Endothelial cell of umbilical vein (primary cell): ENCODE measurements at regions not wholly inside any gene's neighbourhood (a gene's known extent, or its start where the extent isn't known, plus 50 kb on each side); places are given as distances from the start of the nearest gene placed in this dataset.

Source experiments
- BruUV-seq: library from RNA; stranded (reverse); fragments of 400-500 nt; replicated peaks from 2 replicates; lab custom pipeline; 2021; lab: Mats Ljungman, UMichigan
- CTCF ChIA-PET: fragments of 300-600, 350-600 bp; sonication (Branson Sonifier 250); formaldehyde crosslinking; loops from one replicate; lab custom pipeline; 2021; ENCODE audit warnings: antibody characterized with exemption, inconsistent platforms; lab: Charles Lee
- POLR2A ChIA-PET: fragments of 300-600, 350-600 bp; sonication (Branson Sonifier 250); formaldehyde crosslinking; loops from one replicate; lab custom pipeline; 2021; ENCODE audit warnings: antibody characterized with exemption, inconsistent platforms; lab: Charles Lee
- DNase-seq: peaks from one replicate; pipeline ENCODE4 v3.0.0-alpha.2; 2011; ENCODE audit warnings: low read depth, low spot score
- FAIRE-seq: peaks from 2 replicates; lab custom pipeline; 2011; peaks lifted over from hg19 to GRCh38; lab: Jason Lieb, UNC
- H2AFZ ChIP-seq: 2 replicates; pipeline ENCODE4 v1.6.0; 2012; ENCODE audit warnings: low read depth, low read length, control low read depth, inconsistent platforms
- H3K27ac ChIP-seq: 2 replicates; pipeline ENCODE4 v1.5.1; 2011; ENCODE audit warnings: low read depth, mild to moderate bottlenecking, control low read depth, low read length, moderate library complexity; ENCODE audit not compliant: insufficient read depth
- H3K27me3 ChIP-seq, 2 experiments: 2 replicates each; pipeline versions ENCODE4 v1.6.0 to v1.6.1; 2011; ENCODE audit warnings: low read length in 2 of 2, mixed read lengths in 1 of 2; ENCODE audit not compliant: control insufficient read depth in 2 of 2, insufficient read depth in 2 of 2
- H3K36me3 ChIP-seq, 2 experiments: 2 replicates in 1 of 2; 3 replicates in 1 of 2; pipeline ENCODE4 v1.5.1; 2011; ENCODE audit warnings: low read length in 2 of 2, mild to moderate bottlenecking in 1 of 2, moderate library complexity in 1 of 2; ENCODE audit not compliant: control insufficient read depth in 2 of 2, insufficient read depth in 2 of 2; ENCODE audit errors: extremely low read depth in 1 of 2
- H3K4me1 ChIP-seq: 3 replicates; pipeline ENCODE4 v1.5.1; 2011; ENCODE audit warnings: mild to moderate bottlenecking, low read length; ENCODE audit not compliant: control insufficient read depth, insufficient read depth; ENCODE audit errors: extremely low read depth
- H3K4me2 ChIP-seq: 2 replicates; pipeline ENCODE4 v1.6.1; 2011; ENCODE audit warnings: low read length, control low read depth, mixed read lengths; ENCODE audit not compliant: insufficient read depth
- H3K4me3 ChIP-seq, 3 experiments: fragments of 200-600 bp in 1 of 3; sonication (generic), shearing (Covaris generic) in 1 of 3; replicated peaks in 1 of 3; 2 replicates each; pipeline ENCODE4 v1.5.1; 2011 to 2016; ENCODE audit warnings: control low read depth in 3 of 3, low read length in 3 of 3, mild to moderate bottlenecking in 2 of 3, inconsistent platforms in 1 of 3, low read depth in 1 of 3, moderate library complexity in 1 of 3; ENCODE audit not compliant: insufficient read depth in 1 of 3
- H3K79me2 ChIP-seq: 2 replicates; pipeline ENCODE4 v1.6.0; 2012; ENCODE audit warnings: low read length, inconsistent platforms; ENCODE audit not compliant: control insufficient read depth, insufficient read depth
- H3K9ac ChIP-seq: replicated peaks from 2 replicates; pipeline ENCODE3; 2011; ENCODE audit warnings: low read length, control low read depth; ENCODE audit not compliant: insufficient read depth; ENCODE audit errors: extremely low read depth
- H3K9me1 ChIP-seq: replicated peaks from 3 replicates; pipeline ENCODE4 v1.6.0; 2011; ENCODE audit warnings: mild to moderate bottlenecking, low read length; ENCODE audit not compliant: control insufficient read depth, insufficient read depth; ENCODE audit errors: extremely low read depth
- H3K9me3 ChIP-seq: replicated peaks from 2 replicates; pipeline ENCODE4 v1.5.1; 2012; ENCODE audit warnings: low read length, inconsistent platforms; ENCODE audit not compliant: control insufficient read depth, insufficient read depth
- H4K20me1 ChIP-seq: replicated peaks from 2 replicates; pipeline ENCODE3; 2011; ENCODE audit warnings: mild to moderate bottlenecking, low read length; ENCODE audit not compliant: control insufficient read depth, insufficient read depth; ENCODE audit errors: extremely low read depth
- EZH2 ChIP-seq: IDR thresholded peaks from 2 replicates; pipeline ENCODE4 v1.6.1; 2012; ENCODE audit warnings: borderline replicate concordance, low read depth, mild to moderate bottlenecking, moderate library complexity, low read length, inconsistent platforms; ENCODE audit not compliant: severe bottlenecking
- FOS ChIP-seq: IDR thresholded peaks from 2 replicates; pipeline ENCODE4 v1.6.1; 2011; ENCODE audit warnings: mild to moderate bottlenecking, low read length, moderate library complexity, borderline replicate concordance; ENCODE audit not compliant: insufficient read depth
- GATA2 ChIP-seq: IDR thresholded peaks from 2 replicates; pipeline ENCODE4 v1.7.0; 2011; ENCODE audit warnings: low read depth, mild to moderate bottlenecking, moderate library complexity, mixed read lengths, low read length; ENCODE audit not compliant: insufficient read length, insufficient read depth
- JUN ChIP-seq: IDR thresholded peaks from 2 replicates; pipeline ENCODE4 v1.6.1; 2011; ENCODE audit warnings: borderline replicate concordance, low read depth; ENCODE audit not compliant: insufficient read length, insufficient read depth
- MYC ChIP-seq: IDR thresholded peaks from one replicate; pipeline ENCODE4 v1.6.1; 2011; ENCODE audit warnings: mild to moderate bottlenecking, low read depth, low read length
- POLR2A ChIP-seq: IDR thresholded peaks from 2 replicates; pipeline ENCODE4 v1.6.1; 2012; ENCODE audit warnings: low read depth, mild to moderate bottlenecking, control low read depth, low read length
- POLR2AphosphoS5 ChIP-seq: IDR thresholded peaks from 2 replicates; pipeline ENCODE4 v1.6.1; 2012; ENCODE audit warnings: low read depth, mild to moderate bottlenecking, control low read depth, low read length, moderate library complexity; ENCODE audit not compliant: insufficient read depth
- dilution Hi-C: fragments of 300-500 bp; cut with MboI; formaldehyde crosslinking; loops from one replicate; pipeline ENCODE4 v1.15.0; 2019; ENCODE audit warnings: low sequenced_read_pairs; ENCODE audit not compliant: extremely low pct_ligation_motif_present
- intact Hi-C: fragments of 100-400 bp; cut with micrococcal nuclease; formaldehyde crosslinking; loops from one replicate; pipeline ENCODE4 v1.10.0; 2022
- TF ChIP-seq, protein P1 (sequence below): IDR thresholded peaks from 2 replicates; pipeline ENCODE4 v1.6.1; 2011; ENCODE audit not compliant: insufficient read depth, insufficient read length
- TF ChIP-seq, protein P2 (sequence below), 2 donors: IDR thresholded peaks; 1 replicate in 1 of 2; 2 replicates in 1 of 2; pipeline ENCODE4 v1.5.1; 2011; ENCODE audit warnings: low read length in 2 of 2, mild to moderate bottlenecking in 2 of 2, moderate library complexity in 2 of 2, control low read depth in 1 of 2, inconsistent platforms in 1 of 2, low read depth in 1 of 2; ENCODE audit not compliant: insufficient read depth in 1 of 2; ENCODE audit errors: extremely low read depth in 1 of 2

DNA sequence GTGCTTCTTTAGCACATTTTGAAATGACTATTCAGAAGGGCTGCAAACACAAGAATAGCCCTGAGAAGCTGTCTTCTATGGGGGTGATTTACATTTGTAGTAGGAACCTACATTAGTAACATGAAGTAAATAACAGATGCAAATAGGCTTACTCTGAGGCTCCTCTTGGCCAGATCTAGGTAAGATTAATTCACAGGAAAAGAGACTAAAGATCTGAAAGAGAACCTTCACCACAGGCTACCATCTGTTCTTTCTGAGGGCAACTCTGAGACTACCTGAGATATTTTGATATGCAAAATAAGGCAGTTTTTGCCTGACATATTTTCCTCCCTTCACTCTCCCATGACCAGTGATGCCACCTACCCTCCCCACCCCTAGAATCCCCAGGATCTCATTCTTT, 1267.8 kb downstream of the PLA2G4A start:
- no peak overlapping the region for H3K27ac ChIP-seq
- FAIRE-seq (no peak), DNase-seq (no peak)
- no peaks in the 10 kb centered on the region for H3K79me2 ChIP-seq
- H3K4me3 ChIP-seq: no peak overlapping the region
- intact Hi-C loops (no loop called here), dilution Hi-C loops (no loop called here)
- H3K9me1 ChIP-seq: no peaks in the 10 kb centered on the region
- H3K27me3 ChIP-seq: no peaks in the 10 kb centered on the region
- H3K9ac ChIP-seq: no peak overlapping the region
- TF ChIP-seq POLR2AphosphoS5: no peak
- no peak for TF ChIP-seq MYC
- no peak for TF ChIP-seq JUN
- no peak for TF ChIP-seq FOS
- TF ChIP-seq EZH2: no peak
- no peak for TF ChIP-seq GATA2
- TF ChIP-seq, protein P1, sequence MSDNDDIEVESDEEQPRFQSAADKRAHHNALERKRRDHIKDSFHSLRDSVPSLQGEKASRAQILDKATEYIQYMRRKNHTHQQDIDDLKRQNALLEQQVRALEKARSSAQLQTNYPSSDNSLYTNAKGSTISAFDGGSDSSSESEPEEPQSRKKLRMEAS: no peak
- TF ChIP-seq, protein P2, sequence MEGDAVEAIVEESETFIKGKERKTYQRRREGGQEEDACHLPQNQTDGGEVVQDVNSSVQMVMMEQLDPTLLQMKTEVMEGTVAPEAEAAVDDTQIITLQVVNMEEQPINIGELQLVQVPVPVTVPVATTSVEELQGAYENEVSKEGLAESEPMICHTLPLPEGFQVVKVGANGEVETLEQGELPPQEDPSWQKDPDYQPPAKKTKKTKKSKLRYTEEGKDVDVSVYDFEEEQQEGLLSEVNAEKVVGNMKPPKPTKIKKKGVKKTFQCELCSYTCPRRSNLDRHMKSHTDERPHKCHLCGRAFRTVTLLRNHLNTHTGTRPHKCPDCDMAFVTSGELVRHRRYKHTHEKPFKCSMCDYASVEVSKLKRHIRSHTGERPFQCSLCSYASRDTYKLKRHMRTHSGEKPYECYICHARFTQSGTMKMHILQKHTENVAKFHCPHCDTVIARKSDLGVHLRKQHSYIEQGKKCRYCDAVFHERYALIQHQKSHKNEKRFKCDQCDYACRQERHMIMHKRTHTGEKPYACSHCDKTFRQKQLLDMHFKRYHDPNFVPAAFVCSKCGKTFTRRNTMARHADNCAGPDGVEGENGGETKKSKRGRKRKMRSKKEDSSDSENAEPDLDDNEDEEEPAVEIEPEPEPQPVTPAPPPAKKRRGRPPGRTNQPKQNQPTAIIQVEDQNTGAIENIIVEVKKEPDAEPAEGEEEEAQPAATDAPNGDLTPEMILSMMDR (IDR thresholded peaks at IDR 0.05; ENCODE audit: extremely low read depth in 1 of 2, insufficient read depth in 1 of 2, low read depth in 1 of 2, low read length in 2 of 2): no peak
- no peak for TF ChIP-seq POLR2A
- H3K4me1 ChIP-seq: no peaks in the 10 kb centered on the region
- no peaks in the 10 kb centered on the region for H3K36me3 ChIP-seq
- H2AFZ ChIP-seq: no peak overlapping the region
- H3K9me3 ChIP-seq: no peaks in the 10 kb centered on the region
- no peak overlapping the region for H3K4me2 ChIP-seq
- no peaks in the 10 kb centered on the region for H4K20me1 ChIP-seq
- ChIA-PET POLR2A (no interaction called here), CTCF (no interaction called here)
- BruUV-seq: no TSS peak
